IMR-90 (cell line): ENCODE measurements at regions not wholly inside any gene's neighbourhood (a gene's known extent, or its start where the extent isn't known, plus 50 kb on each side); places are given as distances from the start of the nearest gene placed in this dataset.

Experiments
- ATAC-seq: fragments of 200-7000 bp; cut with Tn5 transposase; 2 replicates; pipeline ENCODE4 v1.9.1; 2020; ENCODE audit warnings: low read depth, mild to moderate bottlenecking, moderate library complexity
- BruUV-seq: library from RNA; stranded (reverse); fragments of 400-500 nt; replicated peaks from 2 replicates; lab custom pipeline; 2021; lab: Mats Ljungman, UMichigan
- CTCF ChIA-PET: fragments of 300-600 bp; formaldehyde crosslinking; extraction: SDS; loops from one replicate; lab custom pipeline; 2021; ENCODE audit warnings: antibody characterized with exemption; lab: Yijun Ruan, JAX
- POLR2A ChIA-PET: fragments of 300-600 bp; sonication (Branson Sonifier 250); formaldehyde crosslinking; loops from one replicate; lab custom pipeline; 2022; ENCODE audit warnings: antibody characterized with exemption; ENCODE audit not compliant: unreplicated experiment; lab: Charles Lee
- DNase-seq: peaks from one replicate; pipeline ENCODE4 v3.0.0; 2013
- H2AFZ ChIP-seq: replicated peaks from 2 replicates; pipeline ENCODE3; 2013; ENCODE audit warnings: low read length, mild to moderate bottlenecking; ENCODE audit not compliant: poor library complexity
- H2AK5ac ChIP-seq: 2 replicates; pipeline ENCODE4 v1.6.1; 2013; ENCODE audit warnings: low read depth, low read length, inconsistent platforms
- H2AK9ac ChIP-seq: replicated peaks from 2 replicates; pipeline ENCODE3; 2013; ENCODE audit warnings: mild to moderate bottlenecking, low read depth, low read length, moderate library complexity; ENCODE audit not compliant: poor library complexity
- H2BK120ac ChIP-seq: 2 replicates; pipeline ENCODE4 v1.6.1; 2013; ENCODE audit warnings: low read depth, low read length, inconsistent platforms
- H2BK15ac ChIP-seq: 3 replicates; pipeline ENCODE4 v1.6.1; 2013; ENCODE audit warnings: low read depth, low read length, inconsistent platforms
- H2BK20ac ChIP-seq: 2 replicates; pipeline ENCODE4 v1.6.1; 2013; ENCODE audit warnings: low read depth, mild to moderate bottlenecking, inconsistent platforms, low read length, moderate library complexity
- H2BK5ac ChIP-seq: 2 replicates; pipeline ENCODE4 v1.6.1; 2013; ENCODE audit warnings: mild to moderate bottlenecking, low read depth, low read length, inconsistent platforms; ENCODE audit not compliant: poor library complexity, severe bottlenecking
- H3K14ac ChIP-seq: replicated peaks from 2 replicates; pipeline ENCODE4 v1.6.1; 2013; ENCODE audit warnings: low read depth, low read length, inconsistent platforms
- H3K18ac ChIP-seq: 2 replicates; pipeline ENCODE4 v1.6.1; 2013; ENCODE audit warnings: low read depth, low read length, control low read depth
- H3K23ac ChIP-seq: 2 replicates; pipeline ENCODE4 v1.6.1; 2013; ENCODE audit warnings: low read depth, low read length, inconsistent platforms
- H3K27ac ChIP-seq: 2 replicates; pipeline ENCODE4 v1.5.1; 2013; ENCODE audit warnings: mild to moderate bottlenecking, control low read depth, low read length; ENCODE audit not compliant: insufficient read depth
- H3K27me3 ChIP-seq: 2 replicates; pipeline ENCODE4 v1.6.1; 2013; ENCODE audit warnings: low read length; ENCODE audit not compliant: control insufficient read depth, insufficient read depth
- H3K36me3 ChIP-seq: 2 replicates; pipeline ENCODE4 v1.6.1; 2013; ENCODE audit warnings: low read length, mixed read lengths; ENCODE audit not compliant: control insufficient read depth, insufficient read depth
- H3K4ac ChIP-seq: 2 replicates; pipeline ENCODE4 v1.6.1; 2013; ENCODE audit warnings: low read depth, low read length, inconsistent platforms
- H3K4me1 ChIP-seq: 2 replicates; pipeline ENCODE4 v1.6.1; 2013; ENCODE audit warnings: low read length, mixed read lengths; ENCODE audit not compliant: control insufficient read depth, insufficient read depth
- H3K4me2 ChIP-seq: 2 replicates; pipeline ENCODE4 v1.6.1; 2013; ENCODE audit warnings: low read depth, mild to moderate bottlenecking, control low read depth, low read length, moderate library complexity
- H3K4me3 ChIP-seq: 2 replicates; pipeline ENCODE4 v1.5.1; 2013; ENCODE audit warnings: low read depth, mild to moderate bottlenecking, control low read depth, low read length, moderate library complexity; ENCODE audit not compliant: insufficient read depth
- H3K56ac ChIP-seq: 2 replicates; pipeline ENCODE4 v1.6.1; 2013; ENCODE audit warnings: low read length, inconsistent platforms; ENCODE audit not compliant: insufficient read depth; ENCODE audit errors: extremely low read depth
- H3K79me1 ChIP-seq, 2 experiments: 2 replicates each; pipeline ENCODE4 v1.6.1; 2013; ENCODE audit warnings: low read length in 2 of 2, inconsistent platforms in 1 of 2, low read depth in 1 of 2
- H3K9ac ChIP-seq: 2 replicates; pipeline ENCODE4 v1.6.1; 2013; ENCODE audit warnings: low read depth, low read length, control low read depth
- H3K9me1 ChIP-seq: 2 replicates; pipeline ENCODE4 v1.6.1; 2013; ENCODE audit warnings: low read length, inconsistent platforms; ENCODE audit not compliant: insufficient read depth
- H3K9me3 ChIP-seq: 2 replicates; pipeline ENCODE4 v1.6.1; 2013; ENCODE audit warnings: low read length; ENCODE audit not compliant: control insufficient read depth, insufficient read depth
- H4K20me1 ChIP-seq: 2 replicates; pipeline ENCODE4 v1.6.1; 2013; ENCODE audit warnings: low read length, inconsistent platforms; ENCODE audit not compliant: insufficient read depth
- H4K5ac ChIP-seq: 2 replicates; pipeline ENCODE4 v1.6.1; 2013; ENCODE audit warnings: mild to moderate bottlenecking, low read depth, low read length, control low read depth
- H4K8ac ChIP-seq, 2 experiments: 2 replicates each; pipeline ENCODE4 v1.6.1; 2013; ENCODE audit warnings: low read depth in 2 of 2, low read length in 2 of 2, control low read depth in 1 of 2, inconsistent platforms in 1 of 2
- H4K91ac ChIP-seq: 2 replicates; pipeline ENCODE4 v1.6.1; 2013; ENCODE audit warnings: low read depth, low read length, inconsistent platforms; ENCODE audit not compliant: insufficient read depth
- BHLHE40 ChIP-seq: fragments of 150-350 bp; IDR thresholded peaks from 2 replicates; pipeline ENCODE4 v1.6.1; 2016; ENCODE audit warnings: mild to moderate bottlenecking, low read depth, low read length
- CEBPB ChIP-seq: IDR thresholded peaks from 2 replicates; pipeline ENCODE4 v1.6.1; 2012; ENCODE audit warnings: low read depth, low read length, improper control_type of control experiment
- CHD1 ChIP-seq: IDR thresholded peaks from 2 replicates; pipeline ENCODE4 v1.6.1; 2012; ENCODE audit warnings: low read depth, low read length, improper control_type of control experiment
- CTCF ChIP-seq: conservative IDR thresholded peaks from 2 replicates; pipeline ENCODE4 v1.5.1; 2012; ENCODE audit warnings: mild to moderate bottlenecking, low read depth, low read length, improper control_type of control experiment
- FOS ChIP-seq: fragments of 150-350 bp; IDR thresholded peaks from 2 replicates; pipeline ENCODE4 v1.6.1; 2016; ENCODE audit warnings: low read depth, low read length
- MAFK ChIP-seq: IDR thresholded peaks from 2 replicates; pipeline ENCODE4 v1.6.1; 2012; ENCODE audit warnings: low read depth, low read length, improper control_type of control experiment
- MAZ ChIP-seq: IDR thresholded peaks from 2 replicates; pipeline ENCODE4 v1.6.1; 2012; ENCODE audit warnings: low read depth, mild to moderate bottlenecking, low read length, improper control_type of control experiment, moderate library complexity, borderline replicate concordance
- MXI1 ChIP-seq: IDR thresholded peaks from 2 replicates; pipeline ENCODE4 v1.6.1; 2012; ENCODE audit warnings: low read depth, mild to moderate bottlenecking, low read length, moderate library complexity, borderline replicate concordance
- NFE2L2 ChIP-seq: fragments of 150-350 bp; IDR thresholded peaks from 2 replicates; pipeline ENCODE4 v1.6.1; 2016; ENCODE audit warnings: low read depth, mild to moderate bottlenecking, low read length
- POLR2A ChIP-seq: IDR thresholded peaks from 2 replicates; pipeline ENCODE4 v1.6.1; 2012; ENCODE audit warnings: mild to moderate bottlenecking, low read depth, low read length
- RAD21 ChIP-seq: IDR thresholded peaks from 2 replicates; pipeline ENCODE4 v1.6.1; 2012; ENCODE audit warnings: low read length, improper control_type of control experiment
- RCOR1 ChIP-seq: IDR thresholded peaks from 2 replicates; pipeline ENCODE4 v1.6.1; 2012; ENCODE audit warnings: mild to moderate bottlenecking, low read length, improper control_type of control experiment; ENCODE audit not compliant: insufficient replicate concordance
- RFX5 ChIP-seq: IDR thresholded peaks from 2 replicates; pipeline ENCODE4 v1.8.0; 2012; ENCODE audit warnings: low read depth, mild to moderate bottlenecking, low read length, moderate library complexity
- SMC3 ChIP-seq: fragments of 150-350 bp; IDR thresholded peaks from 2 replicates; pipeline ENCODE4 v1.6.1; 2016; ENCODE audit warnings: low read depth, mild to moderate bottlenecking, antibody characterized with exemption, low read length, moderate library complexity
- WGBS, 2 experiments: methylation state at CpG; one replicate each; pipeline versions ENCODE4 v1.1.5 to v1.1.7; 2013; ENCODE audit warnings: missing lambda C conversion rate in 2 of 2; ENCODE audit not compliant: insufficient read length in 1 of 2; ENCODE audit errors: extremely low coverage in 2 of 2; 5-methylcytosine and 5-hydroxymethylcytosine counted together
- dilution Hi-C: fragments of 300-500 bp; cut with HindIII; formaldehyde crosslinking; loops from one replicate; pipeline ENCODE4 v1.14.3; 2018; ENCODE audit warnings: low sequenced_read_pairs; ENCODE audit not compliant: unreplicated experiment
- in situ Hi-C: fragments of 300-500 bp; cut with MboI; formaldehyde crosslinking; loops from 3 replicates; pipeline ENCODE4 v1.14.3; 2019; ENCODE audit warnings: low sequenced_read_pairs, inconsistent platforms, mixed read lengths
- intact Hi-C: fragments of 100-400 bp; cut with micrococcal nuclease; formaldehyde crosslinking; loops from 2 replicates; pipeline ENCODE4 v1.10.0; 2022
- TF ChIP-seq, protein P1 (sequence below): fragments of 150-350 bp; IDR thresholded peaks from 2 replicates; pipeline ENCODE4 v1.6.1; 2017; ENCODE audit warnings: mild to moderate bottlenecking, antibody characterized with exemption, low read length, low read depth
- TF ChIP-seq, protein P2 (sequence below): fragments of 150-350 bp; IDR thresholded peaks from 2 replicates; pipeline ENCODE4 v1.6.1; 2016; ENCODE audit warnings: low read depth, mild to moderate bottlenecking, low read length, moderate library complexity, borderline replicate concordance

- in situ Hi-C loops, result no loop called here
- 100% methylated on average over 1 of the region's 6 CpGs; no CpG with 5 or more reads in 1 of the 2 experiments for WGBS, 2 experiments
- dilution Hi-C loops, result no loop called here
These were observed 147.4 kb downstream of the C12orf75 start for GRCh38 chr12:105477873-105478272.

More at GRCh38 chr12:105477873-105478272, 147.4 kb downstream of the C12orf75 start:
- Histone ChIP-seq H2AK9ac (no peak overlapping the region), H3K79me1 (no peaks in the 10 kb centered on the region), H2BK120ac (no peak overlapping the region), H4K5ac (no peak overlapping the region), H2AFZ (no peak overlapping the region), H3K9me1 (peaks cover 4% of the 10 kb centered on the region; the same call in 1 of the 2 replicates), H3K9ac (no peak overlapping the region), H2BK20ac (no peak overlapping the region), H2AK5ac (no peak overlapping the region), H3K14ac (no peak overlapping the region), H3K36me3 (no peaks in the 10 kb centered on the region), H3K18ac (no peak overlapping the region), H4K20me1 (no peaks in the 10 kb centered on the region), H3K4me2 (no peak overlapping the region), H3K4ac (no peak overlapping the region), H3K4me1 (peaks cover 1% of the 10 kb centered on the region; the same call in 1 of the 2 replicates), H3K56ac (no peak overlapping the region), H2BK5ac (no peak overlapping the region), H3K9me3 (no peaks in the 10 kb centered on the region), H4K8ac (no peak overlapping the region), H3K4me3 (no peak overlapping the region), H4K91ac (no peak overlapping the region), H2BK15ac (no peak overlapping the region), H3K27ac (no peak overlapping the region), H3K23ac (no peak overlapping the region), H3K27me3 (no peaks in the 10 kb centered on the region)
- BruUV-seq, result no TSS peak
- intact Hi-C loops, result no loop called here
- no peak for TF ChIP-seq CTCF
- no peak for TF ChIP-seq POLR2A
- TF ChIP-seq BHLHE40, result no peak
- TF ChIP-seq MAFK, result no peak
- no peak for TF ChIP-seq NFE2L2
- TF ChIP-seq RFX5, result no peak
- TF ChIP-seq, protein P1, sequence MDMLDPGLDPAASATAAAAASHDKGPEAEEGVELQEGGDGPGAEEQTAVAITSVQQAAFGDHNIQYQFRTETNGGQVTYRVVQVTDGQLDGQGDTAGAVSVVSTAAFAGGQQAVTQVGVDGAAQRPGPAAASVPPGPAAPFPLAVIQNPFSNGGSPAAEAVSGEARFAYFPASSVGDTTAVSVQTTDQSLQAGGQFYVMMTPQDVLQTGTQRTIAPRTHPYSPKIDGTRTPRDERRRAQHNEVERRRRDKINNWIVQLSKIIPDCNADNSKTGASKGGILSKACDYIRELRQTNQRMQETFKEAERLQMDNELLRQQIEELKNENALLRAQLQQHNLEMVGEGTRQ, result no peak
- no peak for TF ChIP-seq RCOR1
- TF ChIP-seq FOS, result no peak
- no peak for TF ChIP-seq MXI1
- no peak for TF ChIP-seq MAZ
- no peak for TF ChIP-seq CEBPB
- TF ChIP-seq, protein P2, sequence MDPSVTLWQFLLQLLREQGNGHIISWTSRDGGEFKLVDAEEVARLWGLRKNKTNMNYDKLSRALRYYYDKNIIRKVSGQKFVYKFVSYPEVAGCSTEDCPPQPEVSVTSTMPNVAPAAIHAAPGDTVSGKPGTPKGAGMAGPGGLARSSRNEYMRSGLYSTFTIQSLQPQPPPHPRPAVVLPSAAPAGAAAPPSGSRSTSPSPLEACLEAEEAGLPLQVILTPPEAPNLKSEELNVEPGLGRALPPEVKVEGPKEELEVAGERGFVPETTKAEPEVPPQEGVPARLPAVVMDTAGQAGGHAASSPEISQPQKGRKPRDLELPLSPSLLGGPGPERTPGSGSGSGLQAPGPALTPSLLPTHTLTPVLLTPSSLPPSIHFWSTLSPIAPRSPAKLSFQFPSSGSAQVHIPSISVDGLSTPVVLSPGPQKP, result no peak
- no peak for TF ChIP-seq CHD1
- no peak for TF ChIP-seq RAD21
- no peak for TF ChIP-seq SMC3
- ChIA-PET CTCF (no interaction called here), POLR2A (no interaction called here)
- ATAC-seq (no peak), DNase-seq (no peak)
